ENCODE measurements at regions not wholly inside any gene's neighbourhood (a gene's known extent, or its start where the extent isn't known, plus 50 kb on each side); places are given as distances from the start of the nearest gene placed in this dataset.
"Not testable (repeated sequence)": the region's sequence is repeated elsewhere in the genome, so short reads cannot be mapped to it uniquely, and the experiment has no call there.

GRCh38 chr6:134574491-134574890, 256.6 kb upstream of the SGK1 start:
- Histone ChIP-seq H3K9ac (ENCODE audit: low read length) (no peak overlapping the region), H4K20me1 (ENCODE audit: insufficient read depth, low read length) (no peaks in the 10 kb centered on the region), H3K9me2 (replicated peaks; ENCODE audit: insufficient read depth, low read length) (no peaks in the 10 kb centered on the region), H3K27ac (ENCODE audit: low read length) (no peak overlapping the region), H3F3A (ENCODE audit: insufficient read depth, low read length) (no peaks in the 10 kb centered on the region), H3K4me1 (ENCODE audit: low read length) (peaks cover 5% of the 10 kb centered on the region), H3K27me3 (replicated peaks; ENCODE audit: insufficient read depth, low read length) (no peaks in the 10 kb centered on the region), H3K4me3 (ENCODE audit: low read length) (no peak overlapping the region), H3K79me2 (ENCODE audit: low read length) (no peaks in the 10 kb centered on the region), H2AFZ (ENCODE audit: low read length) (no peak overlapping the region), H3K9me3 (replicated peaks; ENCODE audit: insufficient read depth, low read length) (no peaks in the 10 kb centered on the region), H3K36me3 (replicated peaks; ENCODE audit: insufficient read depth, low read length) (no peaks in the 10 kb centered on the region), H3K4me2 (ENCODE audit: low read depth, low read length) (no peak overlapping the region)
- no peak for DNase-seq
- TF ChIP-seq EZH2 (optimal IDR thresholded peaks at IDR 0.05; ENCODE audit: low read depth, low read length) (no peak), EZH2phosphoT487 (IDR thresholded peaks at IDR 0.05; ENCODE audit: low read length) (no peak), CTCF (IDR thresholded peaks at IDR 0.05; ENCODE audit: low read length) (no peak)

DNA sequence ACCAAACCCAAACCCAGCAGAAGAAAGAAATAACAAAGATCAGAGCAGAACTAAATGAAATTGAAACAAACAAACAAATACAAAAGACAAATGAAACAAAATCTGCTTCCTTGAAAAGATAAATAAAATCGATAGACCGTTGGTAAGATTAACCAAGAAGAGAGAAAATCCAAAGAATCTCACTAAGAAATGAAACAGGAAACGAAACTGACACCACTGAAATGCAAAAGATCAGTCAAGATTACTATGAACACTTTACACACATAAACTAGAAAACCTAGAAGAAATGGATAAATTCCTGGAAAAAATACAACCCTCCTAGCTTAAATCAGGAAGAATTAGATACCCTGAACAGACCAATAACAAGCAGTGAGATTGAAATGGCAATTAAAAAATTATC, 252.1 kb upstream of the SGK1 start:
- H3K9me2 ChIP-seq (replicated peaks; ENCODE audit: insufficient read depth, low read length); H3K79me2 ChIP-seq (ENCODE audit: low read length); H3K27ac ChIP-seq (ENCODE audit: low read length); H3K4me1 ChIP-seq (ENCODE audit: low read length); H3F3A ChIP-seq (ENCODE audit: insufficient read depth, low read length); H4K20me1 ChIP-seq (ENCODE audit: insufficient read depth, low read length); H3K36me3 ChIP-seq (replicated peaks; ENCODE audit: insufficient read depth, low read length); H3K27me3 ChIP-seq (replicated peaks; ENCODE audit: insufficient read depth, low read length); H3K9ac ChIP-seq (ENCODE audit: low read length); H2AFZ ChIP-seq (ENCODE audit: low read length); H3K9me3 ChIP-seq (replicated peaks; ENCODE audit: insufficient read depth, low read length): not testable (repeated sequence)
- Histone ChIP-seq H3K4me3 (ENCODE audit: low read length) (0 out of 2 replicates have a peak overlapping the region, but pooled peaks have one; percentile 13), H3K4me2 (ENCODE audit: low read depth, low read length) (peak overlapping the region; percentile 44)
- peak; percentile 42 for DNase-seq

DNA sequence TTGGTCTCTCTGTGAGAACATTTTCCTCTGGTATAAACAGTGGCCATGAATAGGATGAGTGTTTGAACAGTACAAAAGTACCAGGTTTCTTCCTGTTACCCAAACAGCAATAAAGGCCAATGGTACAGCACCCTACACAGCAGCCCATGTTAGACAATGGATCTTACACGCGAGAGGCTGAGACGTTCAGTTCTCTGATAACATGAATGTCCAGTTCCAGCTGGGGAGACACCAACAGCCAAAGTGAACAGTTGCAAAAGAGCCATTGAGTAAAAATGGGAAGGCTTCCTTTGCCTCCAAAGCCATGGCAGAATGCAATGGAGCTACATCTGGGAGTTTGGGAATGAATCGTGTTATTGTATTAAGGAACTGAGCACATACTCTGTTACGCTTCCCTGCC, 246.8 kb upstream of the SGK1 start:
- Histone ChIP-seq H3K79me2 (ENCODE audit: low read length) (no peaks in the 10 kb centered on the region), H2AFZ (ENCODE audit: low read length) (no peak overlapping the region), H3K9me2 (replicated peaks; ENCODE audit: insufficient read depth, low read length) (no peaks in the 10 kb centered on the region), H3K4me3 (ENCODE audit: low read length) (no peak overlapping the region), H4K20me1 (ENCODE audit: insufficient read depth, low read length) (no peaks in the 10 kb centered on the region), H3F3A (ENCODE audit: insufficient read depth, low read length) (no peaks in the 10 kb centered on the region), H3K4me1 (ENCODE audit: low read length) (peaks cover 5% of the 10 kb centered on the region), H3K27ac (ENCODE audit: low read length) (no peak overlapping the region), H3K27me3 (replicated peaks; ENCODE audit: insufficient read depth, low read length) (no peaks in the 10 kb centered on the region), H3K4me2 (ENCODE audit: low read depth, low read length) (no peak overlapping the region), H3K36me3 (replicated peaks; ENCODE audit: insufficient read depth, low read length) (no peaks in the 10 kb centered on the region), H3K9me3 (replicated peaks; ENCODE audit: insufficient read depth, low read length) (no peaks in the 10 kb centered on the region), H3K9ac (ENCODE audit: low read length) (no peak overlapping the region)
- no peak for DNase-seq
- no peak for TF ChIP-seq EZH2phosphoT487 (IDR thresholded peaks at IDR 0.05; ENCODE audit: low read length)
- TF ChIP-seq EZH2 (optimal IDR thresholded peaks at IDR 0.05; ENCODE audit: low read depth, low read length): no peak
- no peak for TF ChIP-seq CTCF (IDR thresholded peaks at IDR 0.05; ENCODE audit: low read length)

GRCh38 chr6:134560019-134560418, 242.1 kb upstream of the SGK1 start:
- Histone ChIP-seq H3K9me3 (replicated peaks; ENCODE audit: insufficient read depth, low read length) (no peaks in the 10 kb centered on the region), H3K4me2 (ENCODE audit: low read depth, low read length) (no peak overlapping the region), H3K4me3 (ENCODE audit: low read length) (no peak overlapping the region), H3K27me3 (replicated peaks; ENCODE audit: insufficient read depth, low read length) (no peaks in the 10 kb centered on the region), H3K9me2 (replicated peaks; ENCODE audit: insufficient read depth, low read length) (no peaks in the 10 kb centered on the region), H3K4me1 (ENCODE audit: low read length) (no peaks in the 10 kb centered on the region; the same call in 1 of the 2 replicates), H3K36me3 (replicated peaks; ENCODE audit: insufficient read depth, low read length) (no peaks in the 10 kb centered on the region), H3K79me2 (ENCODE audit: low read length) (no peaks in the 10 kb centered on the region), H4K20me1 (ENCODE audit: insufficient read depth, low read length) (no peaks in the 10 kb centered on the region), H3K9ac (ENCODE audit: low read length) (no peak overlapping the region), H3K27ac (ENCODE audit: low read length) (no peak overlapping the region), H3F3A (ENCODE audit: insufficient read depth, low read length) (no peaks in the 10 kb centered on the region), H2AFZ (ENCODE audit: low read length) (no peak overlapping the region)
- no peak for TF ChIP-seq CTCF (IDR thresholded peaks at IDR 0.05; ENCODE audit: low read length)
- no peak for DNase-seq
